ENCODE measurements at regions not wholly inside any gene's neighbourhood (a gene's known extent, or its start where the extent isn't known, plus 50 kb on each side); places are given as distances from the start of the nearest gene placed in this dataset.

DNA sequence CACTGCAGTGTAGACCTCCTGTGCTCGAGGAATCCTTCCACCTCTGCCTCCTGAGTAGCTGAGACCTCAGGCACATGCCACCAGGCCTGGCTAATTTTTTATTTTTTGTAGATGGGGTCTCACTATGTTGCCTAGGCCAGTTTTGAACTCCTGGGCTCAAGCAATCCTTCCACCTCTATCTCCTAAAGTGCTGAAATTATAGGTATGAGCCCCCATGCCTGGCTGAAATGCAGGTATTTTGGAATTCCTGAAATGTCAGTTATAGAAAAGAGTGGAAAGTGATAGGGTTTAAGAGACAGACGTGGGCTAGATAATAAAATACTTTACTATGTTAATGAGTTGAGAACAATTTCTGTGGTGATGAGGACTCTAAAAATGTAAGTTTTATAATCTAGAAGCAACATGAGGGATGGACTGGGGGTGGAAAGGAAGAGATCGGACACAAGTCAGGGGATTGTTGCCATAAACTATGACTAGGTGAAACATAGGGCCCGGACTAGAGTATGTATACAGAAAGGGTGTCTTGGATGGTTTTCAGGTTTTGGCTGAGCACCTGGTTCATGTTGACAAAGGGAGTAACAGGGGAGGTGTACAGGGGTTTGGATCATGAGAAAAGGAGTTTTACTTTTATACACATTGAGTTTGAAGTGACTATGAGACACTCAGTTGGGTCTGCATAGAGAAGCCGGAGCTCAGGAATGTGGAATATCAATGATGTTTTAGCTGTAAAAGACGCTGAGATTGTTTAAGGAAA lies 165.6 kb upstream of the STARD13 start:
- no peak for TF ChIP-seq CTCF (IDR thresholded peaks at IDR 0.05)
- TF ChIP-seq POLR2A (IDR thresholded peaks at IDR 0.05), result no peak
- no peak for TF ChIP-seq POLR2AphosphoS5 (IDR thresholded peaks at IDR 0.05)
